ENCODE measurements at regions not wholly inside any gene's neighbourhood (a gene's known extent, or its start where the extent isn't known, plus 50 kb on each side); places are given as distances from the start of the nearest gene placed in this dataset.
A peak's percentile ranks its signal among the peaks of the same experiment; 100 is the strongest.

- H3K4me3 ChIP-seq (ENCODE audit: control insufficient read depth, low read depth, low read length): no peak overlapping the region
- no peak for DNase-seq (ENCODE audit: low read depth)
- no peak for TF ChIP-seq CTCF (conservative IDR thresholded peaks at IDR 0.05; ENCODE audit: control insufficient read depth, insufficient read depth, low read depth, low read length)
These were observed 528.7 kb downstream of the SOX2 start for GRCh38 chr3:182240474-182240873.

GRCh38 chr3:182241196-182241765 is 529.6 kb downstream of the SOX2 start:
- no peak overlapping the region for H3K4me3 ChIP-seq (ENCODE audit: control insufficient read depth, low read depth, low read length)
- no peak for DNase-seq (ENCODE audit: low read depth)
- TF ChIP-seq CTCF (conservative IDR thresholded peaks at IDR 0.05; ENCODE audit: control insufficient read depth, insufficient read depth, low read depth, low read length): no peak

- TF ChIP-seq CTCF (conservative IDR thresholded peaks at IDR 0.05; ENCODE audit: control insufficient read depth, insufficient read depth, low read depth, low read length): no peak
- DNase-seq (ENCODE audit: low read depth): peak; percentile 88
- H3K4me3 ChIP-seq (ENCODE audit: control insufficient read depth, low read depth, low read length): no peak overlapping the region
These were observed 530.2 kb downstream of the SOX2 start for GRCh38 chr3:182241766-182242488.

GRCh38 chr3:182242489-182242942 is 530.8 kb downstream of the SOX2 start:
- no peak overlapping the region for H3K4me3 ChIP-seq (ENCODE audit: control insufficient read depth, low read depth, low read length)
- TF ChIP-seq CTCF (conservative IDR thresholded peaks at IDR 0.05; ENCODE audit: control insufficient read depth, insufficient read depth, low read depth, low read length): no peak
- no peak for DNase-seq (ENCODE audit: low read depth)

- DNase-seq (ENCODE audit: low read depth): no peak
- TF ChIP-seq CTCF (conservative IDR thresholded peaks at IDR 0.05; ENCODE audit: control insufficient read depth, insufficient read depth, low read depth, low read length): no peak
- H3K4me3 ChIP-seq (ENCODE audit: control insufficient read depth, low read depth, low read length): no peak overlapping the region
These were observed 531.9 kb downstream of the SOX2 start for GRCh38 chr3:182243625-182244024.

GRCh38 chr3:182244222-182244971 is 532.7 kb downstream of the SOX2 start:
- no peak for TF ChIP-seq CTCF (conservative IDR thresholded peaks at IDR 0.05; ENCODE audit: control insufficient read depth, insufficient read depth, low read depth, low read length)
- no peak for DNase-seq (ENCODE audit: low read depth)
- H3K4me3 ChIP-seq (ENCODE audit: control insufficient read depth, low read depth, low read length): no peak overlapping the region

Data from fibroblast of mammary gland (primary cell).